GM12874 (cell line): ENCODE measurements at regions not wholly inside any gene's neighbourhood (a gene's known extent, or its start where the extent isn't known, plus 50 kb on each side); places are given as distances from the start of the nearest gene placed in this dataset.
A peak's percentile ranks its signal among the peaks of the same experiment; 100 is the strongest.

Experiments
- CTCF ChIP-seq: IDR thresholded peaks from 2 replicates; pipeline ENCODE4 v1.5.1; 2011; ENCODE audit warnings: low read depth, mild to moderate bottlenecking, control low read depth, low read length, moderate library complexity; ENCODE audit not compliant: insufficient read depth

GRCh38 chr1:102186536-102186935, 189.8 kb upstream of the OLFM3 start:
- no peak for TF ChIP-seq CTCF

- no peak for TF ChIP-seq CTCF
Observed at GRCh38 chr1:102185260-102185659, 188.5 kb upstream of the OLFM3 start.

- TF ChIP-seq CTCF: no peak
Observed at GRCh38 chr1:102184477-102184876, 187.8 kb upstream of the OLFM3 start.

- no peak for TF ChIP-seq CTCF
Observed at GRCh38 chr1:102183711-102184110, 187.0 kb upstream of the OLFM3 start.

- TF ChIP-seq CTCF: no peak
Observed at GRCh38 chr1:102182603-102183260, 186.0 kb upstream of the OLFM3 start.

GRCh38 chr1:102181341-102181740, 184.6 kb upstream of the OLFM3 start:
- TF ChIP-seq CTCF: no peak

GRCh38 chr1:102178480-102178879, 181.8 kb upstream of the OLFM3 start:
- TF ChIP-seq CTCF: no peak

GRCh38 chr1:102174259-102174863, 177.6 kb upstream of the OLFM3 start:
- TF ChIP-seq CTCF: peak; percentile 78
